ENCODE measurements at regions not wholly inside any gene's neighbourhood (a gene's known extent, or its start where the extent isn't known, plus 50 kb on each side); places are given as distances from the start of the nearest gene placed in this dataset.
"Not testable (repeated sequence)": the region's sequence is repeated elsewhere in the genome, so short reads cannot be mapped to it uniquely, and the experiment has no call there.

DNA sequence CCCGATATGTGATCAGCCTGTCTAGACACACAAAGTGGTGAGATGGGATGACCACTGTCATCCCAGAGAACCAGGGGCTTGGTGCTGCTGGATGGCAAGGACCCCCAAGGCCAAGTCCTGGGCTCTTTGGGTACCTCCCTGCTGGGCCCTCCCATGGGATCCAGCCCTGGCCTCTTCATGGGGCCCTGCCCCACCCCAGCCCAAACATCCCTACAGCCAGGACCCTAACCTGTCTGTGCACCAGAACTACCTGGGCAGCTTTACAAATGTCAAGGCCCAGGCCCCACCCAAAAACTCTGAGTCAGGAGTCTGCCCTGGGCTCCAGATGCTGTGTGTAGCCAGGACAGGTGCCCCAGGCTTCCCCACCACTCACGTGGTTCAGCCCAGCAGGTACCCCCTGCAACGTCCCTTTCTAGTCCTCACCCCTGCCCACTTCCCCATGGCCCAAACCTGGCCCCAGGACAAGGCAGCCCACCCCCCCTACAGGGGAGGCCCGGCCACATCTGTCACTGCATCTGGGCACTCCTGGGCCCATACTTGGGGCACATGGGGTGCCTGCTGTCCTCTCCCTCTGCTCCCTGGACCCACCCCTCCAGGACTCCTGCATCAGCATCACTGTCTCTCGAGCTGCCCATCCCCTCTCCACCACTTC lies 233.5 kb downstream of the TUBA3C start:
- no peak for DNase-seq

DNA sequence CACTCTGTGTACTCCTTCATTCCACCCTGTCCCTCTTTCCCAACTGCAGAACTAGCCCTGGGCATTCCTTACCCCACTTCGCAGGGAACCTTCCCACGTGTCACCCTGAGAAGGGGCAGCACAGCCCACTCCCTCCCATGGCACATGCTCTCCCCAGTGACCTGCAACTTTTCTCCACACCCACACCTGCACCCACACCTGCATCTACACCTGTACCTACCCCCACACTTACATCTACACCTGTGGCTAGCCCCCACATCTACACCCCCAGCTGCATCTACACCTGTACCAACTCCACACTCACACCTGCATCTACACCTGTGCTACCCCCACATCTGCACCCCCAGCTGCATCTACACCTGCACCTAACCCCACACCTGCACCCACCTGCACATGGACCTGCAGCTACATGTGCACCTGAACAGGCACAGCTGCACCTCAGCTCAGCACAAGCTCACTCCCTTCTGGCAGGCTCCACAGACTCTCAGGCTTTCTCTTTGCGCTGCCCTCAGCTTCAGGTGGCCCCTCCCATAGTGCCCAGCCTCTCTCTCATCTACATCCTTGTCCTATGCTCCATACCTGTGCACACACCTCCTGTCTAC lies 234.1 kb downstream of the TUBA3C start:
- no peak for DNase-seq

DNA sequence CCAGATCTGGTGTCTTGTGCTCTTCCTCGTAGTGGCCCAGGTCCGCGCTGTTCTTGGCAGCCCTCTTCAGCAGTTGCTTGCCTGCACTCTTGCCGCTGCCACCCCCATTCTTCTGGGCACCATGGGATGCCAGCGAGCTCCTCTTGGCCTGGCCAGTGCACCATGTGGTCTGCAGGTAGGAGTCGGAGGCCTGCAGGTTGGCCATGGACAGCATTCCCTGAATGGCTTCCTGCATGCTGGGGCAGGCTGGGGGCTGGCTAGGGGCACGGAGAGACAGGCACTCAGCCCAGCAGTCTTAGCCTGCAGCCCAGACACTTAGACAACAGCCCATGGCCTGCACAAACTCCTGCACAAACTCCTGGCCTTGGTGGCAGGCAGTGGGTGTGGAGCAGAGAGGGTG lies 234.9 kb downstream of the TUBA3C start:
- DNase-seq, result no peak

GRCh38 chr13:18944501-18945068 lies 237.0 kb downstream of the TUBA3C start:
- DNase-seq, result no peak

- no peak for DNase-seq
These were observed 237.8 kb downstream of the TUBA3C start for GRCh38 chr13:18943721-18944391.

GRCh38 chr13:18943273-18943672 lies 238.4 kb downstream of the TUBA3C start:
- DNase-seq, result no peak

GRCh38 chr13:18936104-18936503 lies 245.5 kb downstream of the TUBA3C start:
- DNase-seq, result no peak

DNA sequence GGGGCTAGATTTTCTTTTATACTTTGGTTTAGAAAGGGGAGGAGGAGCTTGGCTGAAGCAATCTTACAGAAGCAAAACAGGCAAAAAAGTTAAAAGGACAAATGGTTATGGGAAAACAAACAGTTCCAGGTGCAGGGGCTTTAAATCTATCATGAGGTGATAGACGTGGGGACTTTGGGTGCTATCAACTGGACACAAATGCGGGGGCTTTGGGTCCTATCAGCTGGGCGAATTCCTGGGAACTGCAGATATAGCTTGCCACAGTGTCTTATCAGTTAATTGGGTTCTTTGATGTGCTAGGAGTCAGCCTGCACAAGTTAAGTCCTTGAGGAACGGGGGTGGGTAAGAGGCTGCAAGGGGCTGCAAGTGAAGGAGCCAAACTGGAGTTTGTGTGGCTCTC lies 260.6 kb downstream of the TUBA3C start:
- DNase-seq, result no peak

DNA sequence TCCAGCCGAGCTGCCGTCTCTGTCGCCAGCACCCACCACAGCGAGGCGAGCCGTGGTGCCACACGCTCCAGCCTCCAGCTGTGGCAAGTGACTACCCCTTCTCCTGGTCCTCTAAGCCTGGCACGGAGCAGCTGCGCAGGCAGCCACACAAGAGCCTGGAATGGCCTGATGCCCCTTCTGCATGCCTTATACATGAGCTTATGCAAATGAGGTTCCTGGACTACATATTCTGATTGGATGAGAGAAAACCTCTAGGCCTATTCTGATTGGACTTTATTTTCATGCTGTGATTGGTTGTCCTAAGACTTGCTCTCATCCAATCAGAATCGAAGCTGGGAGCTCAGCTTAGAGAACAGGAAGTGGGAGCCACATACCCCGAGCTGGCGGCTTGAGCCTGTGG lies 276.5 kb downstream of the TUBA3C start:
- not testable (repeated sequence) for DNase-seq

- DNase-seq, result not testable (repeated sequence)
These were observed 286.2 kb downstream of the TUBA3C start for GRCh38 chr13:18895411-18895810.

DNA sequence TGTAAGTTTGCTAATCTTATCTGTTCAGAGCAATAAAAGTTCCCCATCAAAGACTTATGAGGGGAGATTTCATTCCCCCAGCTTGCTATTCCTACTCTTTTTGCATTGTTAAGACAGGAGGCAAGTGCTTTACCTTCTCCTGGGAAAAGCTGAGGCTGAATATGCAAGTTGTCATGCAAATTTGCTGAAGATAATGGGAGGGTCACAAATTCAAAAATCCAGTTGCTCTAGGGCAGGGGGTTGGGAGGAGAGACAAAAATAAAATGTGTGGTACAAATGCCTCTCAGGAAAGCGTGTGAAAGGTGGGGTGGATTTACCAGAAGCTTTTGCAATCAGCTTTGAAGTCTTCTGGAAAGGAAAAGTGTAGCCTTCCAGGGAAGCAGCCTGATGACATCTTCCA lies 290.4 kb downstream of the TUBA3C start:
- not testable (repeated sequence) for DNase-seq

DNA sequence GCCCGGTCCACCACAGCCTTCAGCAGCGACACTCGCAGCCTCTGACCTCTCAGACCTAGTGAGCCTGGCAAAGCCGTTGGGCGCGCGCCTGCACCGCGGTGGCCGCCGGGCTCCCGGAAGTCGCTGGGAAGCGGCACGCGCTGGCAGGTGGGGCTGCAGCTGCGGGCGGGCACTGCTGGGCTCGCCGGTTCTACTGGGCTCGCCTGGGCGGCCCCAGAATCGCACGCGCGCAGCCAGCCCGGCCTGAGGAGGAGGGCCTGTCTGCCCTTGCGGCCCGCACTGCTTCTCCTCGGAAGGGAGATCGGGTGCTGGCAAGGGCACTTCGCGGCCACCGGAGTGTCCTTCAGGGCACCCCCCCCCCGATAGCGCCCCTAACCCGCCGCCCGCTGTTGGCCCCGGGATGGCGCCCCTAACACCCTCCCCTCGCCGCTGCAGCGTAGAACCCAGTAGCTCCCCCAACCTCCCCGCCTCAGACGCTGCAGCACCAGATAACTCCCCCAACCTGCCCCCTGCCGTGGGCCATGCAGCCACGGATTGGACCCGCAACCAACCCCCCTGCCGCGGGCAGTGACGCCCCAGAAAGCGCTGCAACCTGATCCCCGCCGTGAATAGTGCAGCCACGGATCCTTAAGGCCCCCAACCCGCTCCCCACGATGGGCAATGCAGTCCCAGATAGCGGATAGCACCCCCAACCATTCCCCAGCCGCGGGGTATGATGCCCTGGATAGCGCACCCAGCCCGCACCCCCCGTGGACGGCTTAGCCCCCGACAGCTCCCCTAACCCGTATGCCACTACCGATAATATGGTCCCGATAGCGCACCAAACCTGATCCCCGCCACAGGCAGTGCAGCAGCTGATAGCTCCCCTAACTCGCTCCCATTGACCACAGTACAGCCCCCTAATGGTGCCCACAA lies 306.5 kb downstream of the TUBA3C start:
- DNase-seq, result not testable (repeated sequence)

- not testable (repeated sequence) for DNase-seq
These were observed 311.1 kb downstream of the TUBA3C start for GRCh38 chr13:18870557-18870956.

- not testable (repeated sequence) for DNase-seq
These were observed 312.3 kb downstream of the TUBA3C start for GRCh38 chr13:18869365-18869764.

GRCh38 chr13:18837986-18838629 lies 343.5 kb downstream of the TUBA3C start:
- DNase-seq, result not testable (repeated sequence)

DNA sequence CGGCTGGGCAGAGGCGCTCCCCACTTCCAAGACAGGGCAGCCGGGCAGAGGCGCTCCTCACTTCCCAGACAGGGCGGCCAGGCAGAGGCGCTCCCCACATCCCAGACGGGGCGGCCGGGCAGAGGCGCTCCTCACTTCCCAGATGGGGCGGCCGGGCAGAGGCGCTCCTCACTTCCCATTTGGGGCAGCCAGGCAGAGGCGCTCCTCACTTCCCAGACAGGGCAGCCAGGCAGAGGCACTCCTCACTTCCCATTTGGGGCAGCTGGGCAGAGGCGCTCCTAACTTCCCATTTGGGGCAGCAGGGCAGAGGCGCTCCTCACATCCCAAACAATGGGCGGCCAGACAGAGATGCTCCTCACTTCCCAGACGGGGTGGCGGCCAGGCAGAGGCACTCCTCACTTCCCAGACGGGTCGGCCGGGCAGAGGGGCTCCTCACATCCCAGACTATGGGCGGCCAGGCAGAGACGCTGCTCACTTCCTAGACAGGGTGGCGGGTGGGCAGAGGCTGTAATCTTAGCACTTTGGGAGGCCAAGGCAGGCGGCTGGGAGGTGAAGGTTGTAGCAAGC lies 344.4 kb downstream of the TUBA3C start:
- not testable (repeated sequence) for DNase-seq

DNA sequence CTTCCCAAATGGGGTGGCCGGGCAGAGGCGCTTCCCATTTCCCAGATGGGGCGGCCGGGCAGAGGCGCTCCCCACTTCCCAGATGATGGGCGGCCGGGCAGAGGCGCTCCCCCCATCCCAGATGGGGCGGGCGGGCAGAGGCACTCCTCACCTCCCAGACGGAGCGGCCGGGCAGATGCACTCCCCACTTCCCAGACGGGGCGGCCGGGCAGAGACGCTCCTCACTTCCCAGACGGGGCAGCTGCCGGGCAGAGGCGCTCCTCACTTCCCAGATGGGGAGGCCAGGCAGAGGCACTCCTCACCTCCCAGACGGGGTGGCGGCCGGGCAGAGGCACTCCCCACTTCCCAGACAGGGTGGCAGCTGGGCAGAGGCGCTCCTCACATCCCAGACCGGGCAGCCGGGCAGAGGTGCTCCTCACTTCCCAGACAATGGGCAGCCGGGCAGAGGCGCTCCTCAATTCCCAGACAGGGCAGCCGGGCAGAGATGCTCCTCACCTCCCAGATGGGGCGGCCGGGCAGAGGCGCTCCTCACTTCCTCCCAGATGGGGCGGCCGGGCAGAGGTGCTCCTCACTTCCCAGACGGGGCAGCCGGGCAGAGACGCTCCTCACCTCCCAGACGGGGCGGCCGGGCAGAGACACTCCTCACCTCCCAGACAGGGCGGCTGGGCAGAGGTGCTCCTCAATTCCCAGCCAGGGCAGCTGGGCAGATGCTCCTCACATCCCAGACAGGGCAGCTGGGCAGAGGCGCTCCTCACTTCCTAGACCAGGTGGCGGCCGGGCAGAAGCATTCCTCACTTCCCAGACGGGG lies 345.0 kb downstream of the TUBA3C start:
- not testable (repeated sequence) for DNase-seq

GRCh38 chr13:18835754-18836153 lies 345.9 kb downstream of the TUBA3C start:
- DNase-seq, result not testable (repeated sequence)

DNA sequence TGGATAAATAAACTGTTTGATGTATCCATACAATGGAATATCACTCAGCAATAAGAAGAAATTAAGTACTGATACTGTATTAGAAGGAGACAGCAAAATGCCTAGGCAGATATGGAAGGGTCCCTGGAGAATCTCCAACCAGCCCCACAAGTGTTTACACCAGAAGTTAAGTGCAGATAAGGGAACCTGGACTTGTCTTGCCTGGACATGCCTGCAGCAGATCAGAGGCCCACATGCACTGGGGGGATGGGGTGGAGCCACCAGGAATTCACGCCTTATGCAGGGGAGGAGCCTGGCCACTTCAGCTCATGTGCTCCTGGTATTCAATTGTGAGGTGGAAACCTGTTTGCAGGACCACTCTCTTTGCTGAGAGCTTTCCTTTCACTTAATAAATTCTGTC lies 356.9 kb downstream of the TUBA3C start:
- not testable (repeated sequence) for DNase-seq

GRCh38 chr13:18822655-18823639 lies 358.7 kb downstream of the TUBA3C start:
- DNase-seq, result not testable (repeated sequence)
